ENCODE measurements at regions not wholly inside any gene's neighbourhood (a gene's known extent, or its start where the extent isn't known, plus 50 kb on each side); places are given as distances from the start of the nearest gene placed in this dataset.

GRCh38 chr2:81692566-81692965 is 1388.0 kb upstream of the LRRTM1 start:
- no peaks in the 10 kb centered on the region for H3K27me3 ChIP-seq (ENCODE audit: low read length)
- no peaks in the 10 kb centered on the region for H3K36me3 ChIP-seq (ENCODE audit: low read length)
- no peaks in the 10 kb centered on the region for H3K9me3 ChIP-seq (ENCODE audit: insufficient read depth, low read length)
- no peaks in the 10 kb centered on the region for H3K9me2 ChIP-seq (replicated peaks; ENCODE audit: insufficient read depth, low read length)
- H3K4me3 ChIP-seq (ENCODE audit: insufficient read depth, low read length, poor library complexity, severe bottlenecking) = no peak overlapping the region
- TF ChIP-seq EZH2phosphoT487 (conservative IDR thresholded peaks at IDR 0.05; ENCODE audit: low read length) = no peak
- no peak for TF ChIP-seq CTCF (IDR thresholded peaks at IDR 0.05; ENCODE audit: insufficient read depth, low read length, poor library complexity, severe bottlenecking)
- H3K27ac ChIP-seq (ENCODE audit: low read depth, low read length) = no peak overlapping the region
- H3K9ac ChIP-seq (ENCODE audit: low read length) = no peak overlapping the region
- H2AFZ ChIP-seq (ENCODE audit: low read depth, low read length, severe bottlenecking) = no peak overlapping the region
- H3K79me2 ChIP-seq (ENCODE audit: insufficient read depth, low read length) = no peaks in the 10 kb centered on the region
- no peaks in the 10 kb centered on the region for H3F3A ChIP-seq (ENCODE audit: insufficient read depth)
- H4K20me1 ChIP-seq (ENCODE audit: low read depth, low read length) = no peaks in the 10 kb centered on the region
- no peak overlapping the region for H3K4me2 ChIP-seq (ENCODE audit: low read depth, low read length, poor library complexity, severe bottlenecking)

GRCh38 chr2:81675641-81676040 is 1371.1 kb upstream of the LRRTM1 start:
- no peak overlapping the region for H2AFZ ChIP-seq (ENCODE audit: low read depth, low read length, severe bottlenecking)

GRCh38 chr2:81672923-81673322 is 1368.4 kb upstream of the LRRTM1 start:
- H3K4me3 ChIP-seq (ENCODE audit: insufficient read depth, low read length, poor library complexity, severe bottlenecking) = no peak overlapping the region
- H3K79me2 ChIP-seq (ENCODE audit: insufficient read depth, low read length) = no peaks in the 10 kb centered on the region
- no peaks in the 10 kb centered on the region for H3K9me3 ChIP-seq (ENCODE audit: insufficient read depth, low read length)
- H3K4me2 ChIP-seq (ENCODE audit: low read depth, low read length, poor library complexity, severe bottlenecking) = no peak overlapping the region
- H2AFZ ChIP-seq (ENCODE audit: low read depth, low read length, severe bottlenecking) = no peak overlapping the region
- H4K20me1 ChIP-seq (ENCODE audit: low read depth, low read length) = no peaks in the 10 kb centered on the region
- no peaks in the 10 kb centered on the region for H3K27me3 ChIP-seq (ENCODE audit: low read length)
- H3K9me2 ChIP-seq (replicated peaks; ENCODE audit: insufficient read depth, low read length) = no peaks in the 10 kb centered on the region
- no peak overlapping the region for H3K27ac ChIP-seq (ENCODE audit: low read depth, low read length)
- H3K36me3 ChIP-seq (ENCODE audit: low read length) = no peaks in the 10 kb centered on the region
- H3K9ac ChIP-seq (ENCODE audit: low read length) = no peak overlapping the region
- no peak for TF ChIP-seq EZH2phosphoT487 (conservative IDR thresholded peaks at IDR 0.05; ENCODE audit: low read length)
- no peak for TF ChIP-seq CTCF (IDR thresholded peaks at IDR 0.05; ENCODE audit: insufficient read depth, low read length, poor library complexity, severe bottlenecking)
- no peaks in the 10 kb centered on the region for H3F3A ChIP-seq (ENCODE audit: insufficient read depth)

More at GRCh38 chr2:81675641-81676040, 1371.1 kb upstream of the LRRTM1 start:
- Histone ChIP-seq H3K79me2 (ENCODE audit: insufficient read depth, low read length) (no peaks in the 10 kb centered on the region), H3K27ac (ENCODE audit: low read depth, low read length) (no peak overlapping the region), H4K20me1 (ENCODE audit: low read depth, low read length) (no peaks in the 10 kb centered on the region), H3K4me3 (ENCODE audit: insufficient read depth, low read length, poor library complexity, severe bottlenecking) (no peak overlapping the region), H3K4me2 (ENCODE audit: low read depth, low read length, poor library complexity, severe bottlenecking) (no peak overlapping the region), H3K9me2 (replicated peaks; ENCODE audit: insufficient read depth, low read length) (no peaks in the 10 kb centered on the region), H3F3A (ENCODE audit: insufficient read depth) (no peaks in the 10 kb centered on the region), H3K9ac (ENCODE audit: low read length) (no peak overlapping the region), H3K9me3 (ENCODE audit: insufficient read depth, low read length) (no peaks in the 10 kb centered on the region), H3K27me3 (ENCODE audit: low read length) (no peaks in the 10 kb centered on the region), H3K36me3 (ENCODE audit: low read length) (no peaks in the 10 kb centered on the region)
- TF ChIP-seq EZH2phosphoT487 (conservative IDR thresholded peaks at IDR 0.05; ENCODE audit: low read length) (no peak), CTCF (IDR thresholded peaks at IDR 0.05; ENCODE audit: insufficient read depth, low read length, poor library complexity, severe bottlenecking) (no peak)

Data from SU-DHL-6 (cell line).